NCI-H2196 treated with DMSO at 0.1 percent for 48 hours (cell line): ENCODE measurements at regions not wholly inside any gene's neighbourhood (a gene's known extent, or its start where the extent isn't known, plus 50 kb on each side); places are given as distances from the start of the nearest gene placed in this dataset.

Source experiments
- DNase-seq: peaks from one replicate; lab custom pipeline; 2025; ENCODE audit not compliant: unreplicated experiment; lab: John Stamatoyannopoulos, UW

DNA sequence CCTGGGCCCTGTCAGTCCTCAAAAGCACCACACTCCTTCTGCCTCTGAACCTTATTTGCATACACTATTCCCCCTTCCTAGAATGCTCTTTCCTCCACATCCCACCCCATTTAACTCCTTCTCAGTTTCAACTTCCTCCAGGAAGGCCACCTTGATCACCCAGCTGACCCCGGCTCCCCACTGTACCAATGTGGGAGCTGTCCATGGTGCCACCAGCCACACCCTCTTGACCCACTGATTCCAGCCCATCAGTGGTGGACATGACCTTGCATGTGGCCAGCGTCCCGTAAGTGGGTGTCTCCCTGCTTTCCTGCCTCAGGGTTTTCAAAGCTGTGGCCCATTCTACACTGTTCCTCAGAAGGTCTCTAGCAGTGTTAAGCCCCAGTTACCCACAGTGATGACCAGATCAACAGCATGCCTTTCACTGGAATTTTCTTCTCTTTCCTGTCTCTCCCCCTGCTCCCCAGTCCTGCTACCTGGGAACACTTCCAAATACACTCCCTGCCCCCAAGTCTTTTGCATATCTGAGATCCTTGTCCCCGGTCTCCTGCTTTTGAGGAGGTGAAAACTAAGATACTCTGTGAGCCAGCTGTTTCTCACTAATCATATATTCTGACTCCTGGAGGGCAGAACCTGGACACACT lies 346.6 kb downstream of the MN1 start:
- no peak for DNase-seq

DNA sequence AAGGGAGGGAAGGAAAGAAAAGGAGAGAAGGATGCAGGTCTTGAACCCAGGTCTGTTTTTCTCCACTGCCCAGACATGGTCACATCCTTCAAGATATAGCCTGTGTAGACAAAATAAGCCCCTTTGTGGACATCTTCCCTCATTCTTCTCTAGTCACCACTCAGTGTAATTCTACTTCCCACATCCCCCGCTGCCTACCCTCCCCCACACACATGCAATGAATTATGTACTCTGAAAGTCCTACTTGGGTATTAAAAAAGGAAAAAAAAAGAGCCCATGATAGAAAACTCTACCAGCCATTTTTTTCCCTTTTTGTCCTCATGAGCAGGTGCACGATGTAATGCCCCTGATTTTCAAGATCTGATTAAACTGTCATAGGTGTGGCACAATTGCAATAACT lies 346.0 kb downstream of the MN1 start:
- no peak for DNase-seq

GRCh38 chr22:27456696-27457503 lies 344.7 kb downstream of the MN1 start:
- DNase-seq, result no peak

DNA sequence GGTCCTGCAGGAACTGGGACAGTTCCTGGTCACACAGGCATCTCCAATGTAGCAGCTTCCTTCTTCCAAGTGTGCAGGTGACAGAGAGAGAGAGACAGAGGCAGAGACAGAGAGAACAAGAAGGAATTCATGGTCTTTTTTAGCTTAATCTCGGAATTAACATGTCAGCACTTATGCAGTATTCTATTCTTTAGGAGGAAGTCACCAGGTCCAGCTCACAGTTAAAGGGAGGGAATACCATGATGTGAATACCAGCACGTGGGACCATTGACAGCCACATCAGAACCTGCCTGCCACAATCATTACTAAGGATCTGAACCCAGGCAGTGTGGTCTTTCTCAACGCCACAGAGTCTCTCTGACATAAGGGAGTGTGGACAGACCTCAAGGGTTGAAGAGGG lies 341.6 kb downstream of the MN1 start:
- no peak for DNase-seq

- no peak for DNase-seq
These were observed 340.8 kb downstream of the MN1 start for GRCh38 chr22:27460591-27461347.

- no peak for DNase-seq
These were observed 340.1 kb downstream of the MN1 start for GRCh38 chr22:27461470-27461869.

DNA sequence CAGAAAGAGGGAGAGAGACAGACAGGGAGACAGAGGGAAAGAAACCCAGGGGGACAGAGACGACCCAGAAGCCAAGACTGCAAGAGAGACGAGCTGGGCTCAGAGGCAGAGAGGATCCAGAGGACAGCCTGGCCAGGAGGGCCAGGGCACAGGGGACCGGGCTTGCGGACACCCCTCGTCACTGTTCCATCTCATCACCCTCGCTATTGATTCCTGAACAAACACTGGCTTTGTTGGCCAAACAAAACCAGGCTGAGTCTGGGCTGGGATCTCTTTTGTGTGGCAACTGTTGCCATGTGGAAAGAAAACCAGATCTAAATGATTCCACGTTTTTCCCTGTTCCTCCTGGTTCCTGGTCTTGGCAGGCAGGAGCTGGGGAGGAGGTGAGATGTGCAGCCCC lies 339.4 kb downstream of the MN1 start:
- DNase-seq, result no peak

DNA sequence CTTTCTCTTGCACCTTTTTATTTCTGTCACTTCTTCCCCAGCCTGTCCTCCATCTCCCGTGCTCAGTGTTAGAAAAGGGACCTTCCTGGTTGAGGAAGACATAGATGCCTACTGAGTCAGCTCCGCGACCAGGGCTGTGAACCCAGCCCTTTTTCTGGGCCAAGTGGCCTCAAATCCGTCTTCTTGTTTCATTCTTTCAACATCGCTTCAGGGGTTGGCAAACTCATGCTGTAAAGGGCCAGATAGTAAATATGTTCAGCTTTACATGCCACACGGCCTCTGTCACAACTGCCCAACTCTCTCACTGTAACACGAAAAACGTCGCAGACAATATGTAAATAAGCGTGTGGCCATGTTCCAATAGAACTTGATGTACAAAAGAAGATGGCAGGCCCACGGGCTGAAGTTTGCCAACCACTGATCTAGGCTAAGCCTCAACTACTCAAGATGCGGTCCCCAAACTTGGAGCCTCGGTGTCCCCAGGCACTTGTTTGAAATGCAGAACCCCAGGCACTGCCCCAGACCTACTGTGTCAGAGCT lies 338.4 kb downstream of the MN1 start:
- DNase-seq, result no peak

DNA sequence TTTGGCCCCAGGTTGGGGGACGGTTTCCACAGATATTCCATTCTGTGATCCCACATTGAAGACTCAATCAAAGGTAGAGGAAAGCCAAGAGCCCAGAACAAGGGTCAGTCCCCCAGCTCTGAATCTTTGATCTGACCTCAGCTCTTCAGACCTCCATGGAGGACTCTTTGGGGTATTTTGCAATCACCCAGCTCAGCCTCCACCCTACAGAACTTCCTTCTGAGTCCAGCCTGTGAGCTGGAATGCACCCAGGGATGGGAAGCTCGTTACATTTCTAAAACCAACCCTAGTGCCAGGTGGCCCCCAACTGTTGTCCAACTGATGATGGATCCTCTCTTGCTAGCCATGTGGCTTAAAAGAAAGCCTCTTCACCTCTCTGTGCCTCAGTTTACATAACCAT lies 335.3 kb downstream of the MN1 start:
- no peak for DNase-seq

- no peak for DNase-seq
These were observed 334.6 kb downstream of the MN1 start for GRCh38 chr22:27466778-27467438.

DNA sequence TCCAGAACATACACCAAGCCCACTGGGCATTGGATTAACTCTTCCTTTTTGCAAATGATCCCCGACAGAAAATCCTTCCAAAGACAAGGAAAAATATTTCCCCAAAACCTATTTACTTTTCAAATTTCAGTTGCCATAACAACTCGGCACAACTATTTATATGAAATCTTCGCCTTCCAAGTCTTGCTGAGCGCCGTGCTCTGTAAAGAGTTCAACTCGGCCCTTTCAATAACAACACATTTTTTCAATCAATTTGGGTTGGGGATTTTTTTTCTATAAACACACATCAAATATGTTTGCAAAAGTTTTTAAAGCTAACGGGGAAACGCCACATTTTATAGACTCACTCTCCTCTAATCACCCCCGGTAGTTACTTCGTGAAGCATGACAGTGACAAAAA lies 333.8 kb downstream of the MN1 start:
- DNase-seq, result no peak

GRCh38 chr22:27468712-27469111 lies 332.8 kb downstream of the MN1 start:
- no peak for DNase-seq

DNA sequence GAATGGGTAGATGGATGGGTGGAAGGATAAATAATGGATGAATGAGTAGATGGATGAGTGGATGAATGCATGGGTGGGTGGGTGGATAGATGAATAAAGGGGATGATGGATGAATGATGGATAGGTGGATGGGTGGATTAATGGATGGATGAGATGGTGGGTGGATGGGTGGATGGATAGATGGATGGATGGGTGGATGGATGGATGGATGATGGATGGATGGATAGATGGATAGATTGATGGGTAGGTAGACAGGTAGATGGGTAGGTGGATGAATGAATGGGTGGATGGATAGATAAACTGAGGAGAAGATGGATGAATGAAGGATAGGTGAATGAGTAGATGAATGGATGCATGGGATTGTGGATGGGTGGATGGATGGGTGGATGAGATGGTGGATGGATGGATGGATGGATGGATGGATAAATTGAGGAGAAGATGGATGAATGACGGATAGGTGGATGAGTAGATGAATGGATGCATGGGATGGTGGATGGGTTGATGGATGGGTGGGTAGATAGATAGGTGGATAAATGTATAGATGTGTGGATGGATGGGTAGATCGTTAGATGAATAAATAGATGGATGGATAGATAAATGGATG lies 331.3 kb downstream of the MN1 start:
- DNase-seq, result no peak

GRCh38 chr22:27472975-27473374 lies 328.6 kb downstream of the MN1 start:
- no peak for DNase-seq

GRCh38 chr22:27473533-27473932 lies 328.0 kb downstream of the MN1 start:
- no peak for DNase-seq

- no peak for DNase-seq
These were observed 327.4 kb downstream of the MN1 start for GRCh38 chr22:27474112-27474571.

GRCh38 chr22:27474711-27475547 lies 326.6 kb downstream of the MN1 start:
- peak; percentile 19 for DNase-seq

DNA sequence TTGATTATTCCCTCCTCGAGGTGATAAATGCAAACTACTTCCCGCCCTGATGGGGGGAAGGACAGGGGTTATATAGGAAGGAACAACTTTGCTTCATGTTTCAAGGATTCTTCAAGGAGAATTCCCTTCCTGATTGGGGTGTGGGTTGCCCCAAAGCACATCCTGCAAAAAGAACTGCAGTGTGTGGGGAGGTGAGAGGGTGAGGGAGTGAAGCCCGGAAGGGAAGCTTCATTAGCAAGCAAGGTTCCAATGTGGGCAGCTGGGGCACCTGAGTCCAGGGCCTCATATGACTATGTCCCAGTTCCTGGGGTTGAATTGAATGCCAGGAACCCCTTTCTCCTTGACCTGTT lies 326.0 kb downstream of the MN1 start:
- DNase-seq, result no peak

GRCh38 chr22:27476318-27476717 lies 325.2 kb downstream of the MN1 start:
- no peak for DNase-seq

- no peak for DNase-seq
These were observed 324.8 kb downstream of the MN1 start for GRCh38 chr22:27476729-27477128.
